ENCODE measurements at regions not wholly inside any gene's neighbourhood (a gene's known extent, or its start where the extent isn't known, plus 50 kb on each side); places are given as distances from the start of the nearest gene placed in this dataset.

- Mint-ChIP-seq H3K4me1 (ENCODE audit: low read depth) (peaks cover 6% of the 10 kb centered on the region), H3K36me3 (ENCODE audit: low read depth) (no peaks in the 10 kb centered on the region), H3K27me3 (ENCODE audit: low read depth) (peaks cover 17% of the 10 kb centered on the region), H3K9me3 (no peaks in the 10 kb centered on the region), H3K27ac (no peak overlapping the region), H3K4me3 (no peak overlapping the region)
- DNase-seq (ENCODE audit: low spot score) = peak; percentile 53
Measured at GRCh38 chr2:204325468-204325867, 219.8 kb upstream of the PARD3B start.

- no peak overlapping the region for H3K4me3 Mint-ChIP-seq
- H3K27me3 Mint-ChIP-seq (ENCODE audit: low read depth) = peaks cover 11% of the 10 kb centered on the region
- H3K4me1 Mint-ChIP-seq (ENCODE audit: low read depth) = peaks cover 2% of the 10 kb centered on the region
- H3K9me3 Mint-ChIP-seq = no peaks in the 10 kb centered on the region
- DNase-seq (ENCODE audit: low spot score) = no peak
- no peak overlapping the region for H3K27ac Mint-ChIP-seq
- H3K36me3 Mint-ChIP-seq (ENCODE audit: low read depth) = no peaks in the 10 kb centered on the region
Measured at GRCh38 chr2:204328373-204328772, 216.9 kb upstream of the PARD3B start.

- Mint-ChIP-seq H3K27ac (no peak overlapping the region), H3K4me3 (no peak overlapping the region), H3K4me1 (ENCODE audit: low read depth) (peaks cover 2% of the 10 kb centered on the region), H3K27me3 (ENCODE audit: low read depth) (peaks cover 5% of the 10 kb centered on the region), H3K9me3 (no peaks in the 10 kb centered on the region), H3K36me3 (ENCODE audit: low read depth) (no peaks in the 10 kb centered on the region)
- no peak for DNase-seq (ENCODE audit: low spot score)
Measured at GRCh38 chr2:204329016-204329415, 216.3 kb upstream of the PARD3B start.

- Mint-ChIP-seq H3K4me3 (no peak overlapping the region), H3K27me3 (ENCODE audit: low read depth) (peaks cover 5% of the 10 kb centered on the region), H3K36me3 (ENCODE audit: low read depth) (no peaks in the 10 kb centered on the region), H3K27ac (no peak overlapping the region), H3K9me3 (no peaks in the 10 kb centered on the region), H3K4me1 (ENCODE audit: low read depth) (peaks cover 2% of the 10 kb centered on the region)
- DNase-seq (ENCODE audit: low spot score) = no peak
Measured at GRCh38 chr2:204329532-204329931, 215.7 kb upstream of the PARD3B start.

GRCh38 chr2:204331180-204331579 lies 214.1 kb upstream of the PARD3B start:
- Mint-ChIP-seq H3K36me3 (ENCODE audit: low read depth) (no peaks in the 10 kb centered on the region), H3K4me3 (no peak overlapping the region), H3K4me1 (ENCODE audit: low read depth) (no peaks in the 10 kb centered on the region), H3K27me3 (ENCODE audit: low read depth) (peaks cover 13% of the 10 kb centered on the region), H3K9me3 (no peaks in the 10 kb centered on the region), H3K27ac (no peak overlapping the region)
- no peak for DNase-seq (ENCODE audit: low spot score)

- DNase-seq (ENCODE audit: low spot score) = no peak
- Mint-ChIP-seq H3K9me3 (no peaks in the 10 kb centered on the region), H3K27ac (no peak overlapping the region), H3K4me1 (ENCODE audit: low read depth) (no peaks in the 10 kb centered on the region), H3K27me3 (ENCODE audit: low read depth) (peaks cover 10% of the 10 kb centered on the region), H3K4me3 (no peak overlapping the region), H3K36me3 (ENCODE audit: low read depth) (no peaks in the 10 kb centered on the region)
Measured at GRCh38 chr2:204331988-204332387, 213.3 kb upstream of the PARD3B start.

- H3K36me3 Mint-ChIP-seq (ENCODE audit: low read depth) = no peaks in the 10 kb centered on the region
- DNase-seq (ENCODE audit: low spot score) = no peak
- H3K9me3 Mint-ChIP-seq = no peaks in the 10 kb centered on the region
- no peak overlapping the region for H3K4me3 Mint-ChIP-seq
- no peak overlapping the region for H3K27ac Mint-ChIP-seq
- H3K27me3 Mint-ChIP-seq (ENCODE audit: low read depth) = peaks cover 17% of the 10 kb centered on the region
- H3K4me1 Mint-ChIP-seq (ENCODE audit: low read depth) = no peaks in the 10 kb centered on the region
Measured at GRCh38 chr2:204332706-204333105, 212.6 kb upstream of the PARD3B start.

- Mint-ChIP-seq H3K4me1 (ENCODE audit: low read depth) (no peaks in the 10 kb centered on the region), H3K27me3 (ENCODE audit: low read depth) (peaks cover 28% of the 10 kb centered on the region), H3K27ac (no peak overlapping the region), H3K9me3 (no peaks in the 10 kb centered on the region), H3K36me3 (ENCODE audit: low read depth) (no peaks in the 10 kb centered on the region), H3K4me3 (no peak overlapping the region)
- no peak for DNase-seq (ENCODE audit: low spot score)
Measured at GRCh38 chr2:204333861-204334260, 211.4 kb upstream of the PARD3B start.

- no peaks in the 10 kb centered on the region for H3K4me1 Mint-ChIP-seq (ENCODE audit: low read depth)
- no peaks in the 10 kb centered on the region for H3K36me3 Mint-ChIP-seq (ENCODE audit: low read depth)
- peaks cover 34% of the 10 kb centered on the region for H3K27me3 Mint-ChIP-seq (ENCODE audit: low read depth)
- no peak for DNase-seq (ENCODE audit: low spot score)
- no peaks in the 10 kb centered on the region for H3K9me3 Mint-ChIP-seq
- no peak overlapping the region for H3K27ac Mint-ChIP-seq
- no peak overlapping the region for H3K4me3 Mint-ChIP-seq
Measured at GRCh38 chr2:204335451-204336058, 209.7 kb upstream of the PARD3B start.

- no peak overlapping the region for H3K4me3 Mint-ChIP-seq
- H3K36me3 Mint-ChIP-seq (ENCODE audit: low read depth) = no peaks in the 10 kb centered on the region
- H3K27me3 Mint-ChIP-seq (ENCODE audit: low read depth) = peaks cover 37% of the 10 kb centered on the region
- H3K9me3 Mint-ChIP-seq = no peaks in the 10 kb centered on the region
- H3K27ac Mint-ChIP-seq = no peak overlapping the region
- DNase-seq (ENCODE audit: low spot score) = no peak
- no peaks in the 10 kb centered on the region for H3K4me1 Mint-ChIP-seq (ENCODE audit: low read depth)
Measured at GRCh38 chr2:204336153-204336744, 209.0 kb upstream of the PARD3B start.

- Mint-ChIP-seq H3K27me3 (ENCODE audit: low read depth) (peaks cover 38% of the 10 kb centered on the region), H3K4me1 (ENCODE audit: low read depth) (no peaks in the 10 kb centered on the region), H3K27ac (no peak overlapping the region), H3K36me3 (ENCODE audit: low read depth) (no peaks in the 10 kb centered on the region), H3K9me3 (no peaks in the 10 kb centered on the region), H3K4me3 (no peak overlapping the region)
- no peak for DNase-seq (ENCODE audit: low spot score)
Measured at GRCh38 chr2:204337638-204338037, 207.6 kb upstream of the PARD3B start.

GRCh38 chr2:204339212-204339715 lies 206.0 kb upstream of the PARD3B start:
- no peaks in the 10 kb centered on the region for H3K9me3 Mint-ChIP-seq
- no peaks in the 10 kb centered on the region for H3K4me1 Mint-ChIP-seq (ENCODE audit: low read depth)
- no peak overlapping the region for H3K27ac Mint-ChIP-seq
- H3K27me3 Mint-ChIP-seq (ENCODE audit: low read depth) = peaks cover 42% of the 10 kb centered on the region
- DNase-seq (ENCODE audit: low spot score) = no peak
- no peaks in the 10 kb centered on the region for H3K36me3 Mint-ChIP-seq (ENCODE audit: low read depth)
- H3K4me3 Mint-ChIP-seq = no peak overlapping the region

GRCh38 chr2:204340511-204340910 lies 204.8 kb upstream of the PARD3B start:
- peaks cover 44% of the 10 kb centered on the region for H3K27me3 Mint-ChIP-seq (ENCODE audit: low read depth)
- no peak for DNase-seq (ENCODE audit: low spot score)
- H3K36me3 Mint-ChIP-seq (ENCODE audit: low read depth) = no peaks in the 10 kb centered on the region
- H3K27ac Mint-ChIP-seq = no peak overlapping the region
- no peaks in the 10 kb centered on the region for H3K9me3 Mint-ChIP-seq
- no peaks in the 10 kb centered on the region for H3K4me1 Mint-ChIP-seq (ENCODE audit: low read depth)
- no peak overlapping the region for H3K4me3 Mint-ChIP-seq

- H3K9me3 Mint-ChIP-seq = no peaks in the 10 kb centered on the region
- no peak overlapping the region for H3K27ac Mint-ChIP-seq
- no peaks in the 10 kb centered on the region for H3K36me3 Mint-ChIP-seq (ENCODE audit: low read depth)
- no peak overlapping the region for H3K4me3 Mint-ChIP-seq
- no peaks in the 10 kb centered on the region for H3K4me1 Mint-ChIP-seq (ENCODE audit: low read depth)
- DNase-seq (ENCODE audit: low spot score) = no peak
- peaks cover 44% of the 10 kb centered on the region for H3K27me3 Mint-ChIP-seq (ENCODE audit: low read depth)
Measured at GRCh38 chr2:204341887-204342276, 203.4 kb upstream of the PARD3B start.

GRCh38 chr2:204343685-204344084 lies 201.6 kb upstream of the PARD3B start:
- no peak overlapping the region for H3K27ac Mint-ChIP-seq
- no peaks in the 10 kb centered on the region for H3K4me1 Mint-ChIP-seq (ENCODE audit: low read depth)
- no peaks in the 10 kb centered on the region for H3K36me3 Mint-ChIP-seq (ENCODE audit: low read depth)
- H3K9me3 Mint-ChIP-seq = no peaks in the 10 kb centered on the region
- no peak overlapping the region for H3K4me3 Mint-ChIP-seq
- H3K27me3 Mint-ChIP-seq (ENCODE audit: low read depth) = peaks cover 33% of the 10 kb centered on the region
- no peak for DNase-seq (ENCODE audit: low spot score)

Data from T-helper 2 cell treated with Interferon-gamma antibody and Interleukin-4, amounts not matched to agents 5 μg/mL and 100 μg/mL, for 36 hours (primary cell).